RPMI7951 (cell line): ENCODE measurements at regions not wholly inside any gene's neighbourhood (a gene's known extent, or its start where the extent isn't known, plus 50 kb on each side); places are given as distances from the start of the nearest gene placed in this dataset.

Experiments used
- DNase-seq: peaks from one replicate; pipeline ENCODE4 v3.0.0-alpha.2; 2012; ENCODE audit warnings: low read depth

DNA sequence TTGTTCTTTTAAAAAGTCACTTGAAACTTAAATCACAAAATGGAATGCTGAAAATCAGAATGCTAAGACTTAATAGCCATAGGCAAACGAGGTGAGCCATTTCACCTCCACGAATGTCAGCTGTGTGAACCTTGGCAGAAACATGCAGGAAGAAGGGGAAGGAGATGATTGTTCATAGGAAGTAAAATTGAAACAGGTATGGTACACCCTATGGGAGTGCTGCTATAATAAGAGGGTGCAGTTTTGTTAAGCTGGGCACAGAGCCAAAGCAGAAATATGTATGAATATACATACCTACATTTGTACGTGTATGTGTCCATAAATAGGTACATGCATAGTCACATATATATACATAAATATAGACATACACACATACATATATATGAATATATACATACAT, 51.0 kb upstream of the SPINK5 start:
- DNase-seq: no peak

- peak; percentile 90 for DNase-seq
These were observed 52.2 kb upstream of the SPINK5 start for GRCh38 chr5:148011398-148012137.

DNA sequence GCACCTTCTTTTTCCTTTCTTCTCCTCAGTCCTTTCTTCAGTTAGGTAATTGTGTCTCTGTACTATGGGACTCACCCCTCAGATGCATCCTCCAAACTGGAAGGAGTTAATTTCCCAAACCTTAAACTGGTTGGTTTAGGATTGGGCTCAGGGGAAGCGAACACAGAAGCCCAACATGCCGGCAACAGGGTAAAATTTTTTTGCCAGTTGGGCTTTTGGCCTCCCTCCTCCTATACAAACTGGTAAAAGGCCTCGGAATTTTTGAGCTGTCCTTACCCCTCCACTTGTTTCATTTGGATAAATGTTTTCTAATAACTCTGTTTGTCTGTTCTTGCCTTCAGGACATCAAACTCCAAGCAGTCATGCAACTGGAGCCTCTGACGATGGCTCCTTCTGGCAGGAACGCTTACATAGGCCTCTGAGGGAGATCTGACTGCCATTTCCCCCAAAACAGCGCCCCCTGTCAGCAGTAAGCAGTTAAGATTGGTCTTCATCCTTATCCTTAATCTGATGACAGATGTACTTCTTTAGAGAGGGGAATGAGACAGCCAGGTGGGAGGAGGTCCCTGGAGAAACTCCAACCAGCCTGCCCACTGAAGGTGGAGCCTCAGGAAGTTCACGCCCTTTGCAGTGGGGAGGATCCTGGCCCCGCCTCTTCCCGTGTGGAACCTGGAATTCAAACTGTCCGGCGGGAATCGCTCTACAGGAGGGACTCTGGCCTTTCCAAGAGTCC, 57.8 kb upstream of the SPINK5 start:
- no peak for DNase-seq

- DNase-seq: no peak
These were observed 60.6 kb upstream of the SPINK5 start for GRCh38 chr5:148003226-148003625.

GRCh38 chr5:148002451-148002850, 61.3 kb upstream of the SPINK5 start:
- peak; percentile 77 for DNase-seq

DNA sequence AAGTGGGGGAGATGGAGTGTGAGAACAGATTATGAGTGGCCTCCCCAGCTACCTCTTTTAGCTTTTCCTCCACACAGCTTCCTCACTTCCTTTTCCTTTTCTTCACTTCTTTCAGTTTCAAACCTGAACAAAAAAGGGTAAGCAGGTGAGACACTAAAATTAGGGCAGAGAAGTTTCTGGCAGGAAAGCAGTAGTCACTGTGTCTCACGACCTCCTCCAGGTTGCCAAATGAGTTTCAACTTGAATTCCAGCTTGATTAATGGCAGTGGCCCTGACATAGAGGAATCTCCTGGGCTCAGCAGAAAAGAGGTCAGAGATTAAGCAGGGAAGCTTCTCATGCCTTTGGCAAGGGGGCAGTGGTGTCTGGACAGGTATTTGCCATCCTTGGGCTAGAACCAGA, 63.7 kb upstream of the SPINK5 start:
- no peak for DNase-seq

- DNase-seq: peak; percentile 15
These were observed 65.1 kb upstream of the SPINK5 start for GRCh38 chr5:147998704-147999103.

GRCh38 chr5:147997486-147997885, 66.3 kb upstream of the SPINK5 start:
- DNase-seq: no peak

DNA sequence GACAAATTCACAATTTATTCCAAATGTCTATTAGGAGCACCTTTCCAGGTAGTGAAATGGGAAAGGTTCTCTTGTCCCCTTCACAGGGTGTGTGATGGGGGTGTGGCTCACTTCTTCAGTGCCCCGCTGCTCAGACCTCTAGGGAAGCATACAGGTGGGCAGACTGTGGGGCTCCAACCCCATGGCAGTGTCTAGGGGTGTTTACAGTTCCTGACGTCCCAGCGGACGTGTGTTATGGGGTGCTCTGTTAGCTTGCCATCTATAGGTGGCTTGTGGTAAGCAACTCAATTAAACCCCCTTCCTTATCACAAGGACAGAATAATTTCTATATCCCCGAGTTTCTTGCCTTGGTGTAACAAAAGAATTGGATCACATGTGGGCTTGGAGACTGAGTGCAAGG, 67.4 kb upstream of the SPINK5 start:
- no peak for DNase-seq

- DNase-seq: no peak
These were observed 67.9 kb upstream of the SPINK5 start for GRCh38 chr5:147995846-147996245.

GRCh38 chr5:147989994-147990393, 73.8 kb upstream of the SPINK5 start:
- no peak for DNase-seq

DNA sequence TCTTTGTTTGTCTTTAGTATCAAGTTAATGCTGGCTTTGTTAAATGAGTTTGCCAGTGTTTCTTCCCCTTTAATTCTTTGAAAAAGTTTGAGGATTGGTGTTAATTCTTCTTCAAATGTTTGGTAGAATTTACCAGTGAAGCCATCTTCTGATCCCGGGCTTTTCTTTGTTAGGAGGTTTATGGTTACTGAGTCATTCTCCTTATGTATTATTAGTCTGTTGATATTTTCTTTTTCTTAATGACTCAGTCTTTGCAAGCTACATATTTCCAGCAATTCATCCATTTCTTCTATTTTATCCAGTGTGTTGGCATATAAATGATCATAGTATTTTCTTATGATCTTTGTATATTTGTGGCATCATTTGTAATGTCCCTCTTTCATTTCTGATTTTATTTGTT, 74.5 kb upstream of the SPINK5 start:
- DNase-seq: no peak

DNA sequence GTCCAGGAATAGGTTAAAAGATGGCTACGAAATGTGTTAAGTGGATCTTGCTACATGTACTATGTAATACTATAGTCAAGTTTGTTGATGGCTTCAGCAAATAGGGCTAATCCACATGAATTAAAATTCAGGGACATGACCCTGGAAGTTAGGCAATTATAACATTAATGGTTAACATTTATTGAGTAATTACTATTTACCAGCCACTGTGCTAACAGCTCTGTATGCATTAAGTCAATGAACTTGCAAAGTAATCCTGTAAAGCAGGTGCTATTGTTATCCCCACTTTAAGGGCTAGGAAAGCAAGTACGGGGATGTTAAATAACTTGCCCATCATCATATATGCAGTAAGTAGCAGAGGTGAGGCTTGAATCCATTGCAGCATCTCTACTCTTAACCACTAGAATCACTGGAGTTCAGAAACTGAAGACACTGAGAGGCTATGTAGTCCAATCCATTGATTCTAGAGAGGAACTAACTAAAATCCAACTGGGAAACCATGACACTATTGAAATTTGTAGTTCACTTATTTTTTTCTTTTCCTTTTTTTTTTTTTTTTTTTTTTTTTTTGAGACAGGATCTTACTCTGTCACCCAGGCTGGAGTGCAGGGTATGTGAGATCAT, 77.5 kb upstream of the SPINK5 start:
- no peak for DNase-seq

DNA sequence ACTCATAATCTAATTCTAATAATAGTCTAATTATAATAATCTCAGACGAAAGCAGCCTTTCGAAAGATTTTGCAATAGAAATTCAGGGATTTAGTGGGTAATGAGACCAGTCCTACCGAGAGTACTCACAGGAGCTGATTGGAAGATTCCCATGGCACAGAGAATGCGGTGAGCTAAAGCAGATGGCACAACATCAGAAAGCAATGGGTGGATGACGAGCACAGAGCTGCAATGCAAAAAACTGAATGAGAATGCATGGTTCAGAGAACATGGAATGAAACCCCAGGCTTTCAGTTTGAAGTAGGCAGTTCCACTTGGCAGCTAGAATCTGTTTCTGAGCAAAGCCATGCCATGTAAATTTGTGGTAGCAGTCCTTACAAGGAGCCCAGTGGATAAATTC, 78.2 kb upstream of the SPINK5 start:
- no peak for DNase-seq

DNA sequence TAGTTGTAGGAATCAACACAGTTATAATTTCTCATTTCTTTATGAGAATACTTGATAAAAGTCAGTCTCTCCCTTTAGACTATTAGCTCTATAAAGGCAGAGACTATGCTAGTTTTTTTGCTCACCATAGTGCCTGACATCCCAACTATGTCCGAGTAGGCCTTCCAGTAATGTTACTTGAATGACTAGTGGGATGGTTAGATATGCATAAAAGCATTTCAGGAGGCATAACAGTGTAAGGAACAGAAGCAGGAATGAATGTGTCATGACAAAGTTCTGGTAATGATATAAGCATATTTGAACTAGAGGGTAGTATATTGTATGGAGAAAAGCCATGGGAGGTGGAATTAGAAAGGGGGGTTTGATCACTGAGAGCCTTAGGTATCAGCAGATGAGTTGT, 77.4 kb upstream of the C5orf46 start:
- no peak for DNase-seq

DNA sequence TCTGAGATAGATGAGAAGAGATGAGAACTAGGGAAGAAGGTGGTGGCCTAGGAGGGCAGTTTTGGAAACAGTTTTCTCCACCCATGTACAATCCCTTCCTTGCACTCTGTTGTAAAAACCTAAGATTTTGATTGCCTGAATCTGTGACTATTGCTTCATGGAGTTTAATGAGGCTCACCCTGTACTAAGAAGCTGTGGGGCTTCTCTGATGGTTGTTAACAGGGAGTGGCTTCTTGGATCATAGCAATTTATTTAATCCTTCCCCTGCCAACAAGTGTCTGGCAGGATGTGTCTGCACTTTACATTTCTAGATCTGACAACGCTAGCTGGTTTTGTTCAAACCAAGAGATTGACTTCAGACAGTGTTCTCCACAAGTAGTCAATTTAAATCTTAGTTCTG, 74.7 kb upstream of the C5orf46 start:
- no peak for DNase-seq

DNA sequence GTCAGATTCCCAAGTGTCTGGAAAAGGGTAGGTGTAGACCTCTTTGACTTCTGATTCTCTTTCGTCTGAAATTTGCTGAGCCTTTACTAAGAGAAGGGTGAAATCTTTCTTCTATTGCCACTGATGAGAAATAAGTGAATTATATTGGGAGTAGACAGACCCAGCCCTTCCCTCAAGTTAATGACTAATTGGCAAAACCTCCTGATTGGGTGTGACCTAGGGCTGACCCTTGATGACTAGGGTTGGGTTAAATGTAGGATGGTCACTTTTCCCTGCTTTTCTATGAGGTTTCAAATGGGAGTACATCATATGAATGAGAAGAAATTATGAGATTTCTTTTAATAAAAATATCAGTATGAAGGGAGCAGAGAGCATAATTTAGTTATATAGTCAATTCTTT, 73.4 kb upstream of the C5orf46 start:
- no peak for DNase-seq

DNA sequence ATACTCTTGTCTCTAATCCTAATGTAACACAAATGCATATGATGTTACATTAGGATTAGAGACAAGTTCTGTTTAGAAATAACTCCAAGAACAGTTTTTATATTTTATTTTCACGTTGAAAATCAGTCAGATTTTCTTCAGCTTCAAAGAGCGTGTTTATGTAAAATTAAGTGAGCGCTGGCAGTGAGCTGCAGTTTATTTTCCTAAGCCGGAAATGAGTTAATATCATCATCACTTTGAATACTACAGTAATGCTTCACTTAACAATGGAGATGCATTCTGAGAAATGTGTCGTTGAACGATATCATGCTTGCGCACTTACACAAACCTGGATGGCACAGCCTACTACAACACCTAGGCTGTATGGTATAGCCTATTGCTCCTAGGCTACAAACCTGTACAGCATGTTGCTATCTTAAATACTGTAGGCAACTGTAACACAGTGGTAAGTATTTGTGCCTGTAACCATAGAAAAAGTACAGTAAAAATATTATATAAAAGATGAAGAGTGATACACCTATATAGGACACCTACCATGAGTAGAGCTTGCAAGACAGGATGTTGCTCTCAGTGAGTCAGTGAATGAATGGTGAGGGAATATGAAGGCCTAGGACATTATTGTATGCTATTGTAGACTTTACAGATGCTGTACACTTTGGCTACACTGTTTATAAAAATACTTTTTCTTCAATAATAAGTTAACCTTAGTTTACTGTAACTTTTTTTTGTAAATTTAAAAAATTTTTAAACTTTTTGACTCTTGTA, 65.9 kb upstream of the C5orf46 start:
- DNase-seq: no peak

DNA sequence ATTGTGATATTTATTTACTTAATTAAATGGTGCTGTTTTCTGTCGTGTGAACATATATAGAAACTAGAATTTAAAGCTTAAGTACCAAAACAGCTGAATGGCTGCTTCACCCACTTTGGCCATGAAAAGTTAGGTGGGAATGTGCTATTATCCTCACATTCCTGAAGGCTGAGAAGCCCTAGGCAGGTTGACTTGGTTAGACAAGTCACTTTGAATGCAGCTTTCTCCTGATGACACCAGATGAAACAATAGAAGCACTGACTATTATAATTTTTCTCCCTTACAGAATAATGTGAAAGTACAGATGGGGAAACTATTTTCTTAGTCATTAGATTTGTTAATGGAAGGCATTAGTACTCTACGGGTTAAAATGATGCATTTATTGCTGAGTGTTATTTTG, 65.1 kb upstream of the C5orf46 start:
- DNase-seq: no peak

DNA sequence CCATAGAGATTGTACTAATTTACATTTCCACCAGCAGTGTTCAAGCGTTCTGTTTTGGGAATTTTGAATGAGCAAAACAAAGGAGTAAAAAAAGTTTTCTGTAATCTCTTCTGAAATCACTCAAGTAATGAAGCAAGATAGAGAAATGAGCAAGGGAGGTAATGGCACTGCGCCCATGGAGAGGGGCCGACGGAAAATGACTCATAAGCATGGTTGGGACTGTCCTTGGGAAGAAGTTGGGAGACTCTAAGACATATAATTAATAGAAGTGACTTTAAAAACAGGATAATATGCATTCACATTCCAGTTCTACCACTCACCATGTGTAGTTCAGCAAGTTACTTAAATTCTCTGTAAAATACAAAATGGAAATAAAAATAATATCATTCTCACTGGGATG, 62.5 kb upstream of the C5orf46 start:
- peak; percentile 50 for DNase-seq

- peak; percentile 34 for DNase-seq
These were observed 60.5 kb upstream of the C5orf46 start for GRCh38 chr5:147966829-147967228.

- no peak for DNase-seq
These were observed 60.0 kb upstream of the C5orf46 start for GRCh38 chr5:147966326-147966725.
